ENCODE measurements at regions not wholly inside any gene's neighbourhood (a gene's known extent, or its start where the extent isn't known, plus 50 kb on each side); places are given as distances from the start of the nearest gene placed in this dataset.
"Not testable (repeated sequence)": the region's sequence is repeated elsewhere in the genome, so short reads cannot be mapped to it uniquely, and the experiment has no call there.

- no peak for DNase-seq
Measured at GRCh38 chr5:24264547-24264946, 380.2 kb downstream of the CDH10 start.

DNA sequence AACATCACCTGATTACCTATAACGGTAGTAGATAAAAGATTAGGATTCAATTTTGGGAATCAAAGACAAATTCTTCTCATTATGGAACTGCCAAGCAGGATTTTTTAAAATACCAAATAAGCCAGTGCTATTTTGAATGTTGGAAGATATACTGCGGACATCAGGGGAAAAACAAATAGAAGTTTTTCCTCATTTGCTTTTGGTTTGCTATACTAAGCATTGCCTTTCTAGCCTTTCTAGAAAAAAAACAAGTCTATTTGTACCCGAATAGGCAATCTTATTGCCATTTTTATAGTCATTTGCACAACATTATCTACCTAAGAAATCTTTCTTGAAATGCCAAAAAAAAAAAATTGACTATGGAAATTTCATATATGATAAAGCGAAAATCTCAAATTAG is 379.5 kb downstream of the CDH10 start:
- DNase-seq: no peak

GRCh38 chr5:24268482-24269056 is 376.2 kb downstream of the CDH10 start:
- DNase-seq: no peak

- not testable (repeated sequence) for DNase-seq
Measured at GRCh38 chr5:24271702-24272118, 373.1 kb downstream of the CDH10 start.

GRCh38 chr5:24272741-24273140 is 372.0 kb downstream of the CDH10 start:
- no peak for DNase-seq

DNA sequence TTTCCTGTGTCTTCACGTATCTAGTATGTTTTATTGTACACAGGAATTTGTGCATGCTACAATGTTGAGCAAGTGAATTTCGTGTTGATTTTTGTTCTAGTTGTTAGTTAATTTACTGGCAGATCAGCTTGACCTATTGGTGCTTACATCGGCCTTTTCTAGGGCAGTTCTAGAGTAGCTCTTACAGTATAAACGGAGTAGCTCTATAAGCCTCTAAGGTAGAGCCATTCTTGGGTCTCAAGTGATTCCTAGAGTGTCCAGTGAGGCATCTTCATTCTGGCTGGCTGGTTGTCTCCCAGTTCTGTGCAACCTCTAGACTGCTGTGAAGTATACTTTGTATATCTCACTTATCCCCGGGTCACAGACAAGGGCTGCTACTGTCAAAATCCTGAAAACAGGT is 364.6 kb downstream of the CDH10 start:
- no peak for DNase-seq

- DNase-seq: no peak
Measured at GRCh38 chr5:24281818-24282217, 363.0 kb downstream of the CDH10 start.

GRCh38 chr5:24289582-24290335 is 355.0 kb downstream of the CDH10 start:
- DNase-seq: no peak

DNA sequence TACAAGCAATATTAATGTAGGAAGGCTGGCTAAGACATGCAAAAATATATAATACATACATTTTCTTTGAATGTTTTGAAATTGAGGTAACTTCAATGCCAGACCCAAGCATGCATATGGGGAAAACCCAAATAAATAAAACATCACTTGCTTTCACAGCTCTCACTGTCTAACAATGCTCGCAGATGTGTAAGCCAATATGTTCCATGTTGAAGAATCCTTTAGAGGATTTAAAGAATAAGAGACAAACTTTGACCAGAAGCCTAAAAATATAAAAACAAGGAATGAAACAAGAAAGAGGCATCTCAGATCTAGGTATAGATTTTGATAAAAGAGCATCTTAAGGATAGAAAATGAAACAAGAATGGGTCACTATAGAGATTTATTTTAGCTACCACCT is 354.2 kb downstream of the CDH10 start:
- DNase-seq: no peak

DNA sequence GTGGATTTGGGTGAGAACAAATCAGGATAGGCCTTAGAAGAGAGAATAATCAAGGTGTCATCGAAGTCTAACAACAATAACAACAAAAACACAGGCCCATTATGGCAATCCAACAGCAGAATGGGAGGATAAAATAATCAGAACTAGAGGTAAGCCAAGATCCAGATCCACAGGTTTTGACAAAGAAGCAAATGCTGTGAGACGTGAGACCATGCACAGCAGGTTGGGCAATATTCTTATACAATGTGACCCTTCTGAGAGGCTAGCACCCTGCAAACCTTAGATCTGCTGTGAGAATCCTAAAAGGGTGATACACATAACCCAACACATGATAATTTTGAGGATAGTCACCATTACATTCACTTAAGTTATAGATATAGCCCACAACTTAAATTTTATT is 352.9 kb downstream of the CDH10 start:
- no peak for DNase-seq

- DNase-seq: no peak
Measured at GRCh38 chr5:24294333-24294732, 350.4 kb downstream of the CDH10 start.

GRCh38 chr5:24314106-24314505 is 330.7 kb downstream of the CDH10 start:
- DNase-seq: no peak

GRCh38 chr5:24320643-24321042 is 324.1 kb downstream of the CDH10 start:
- no peak for DNase-seq

DNA sequence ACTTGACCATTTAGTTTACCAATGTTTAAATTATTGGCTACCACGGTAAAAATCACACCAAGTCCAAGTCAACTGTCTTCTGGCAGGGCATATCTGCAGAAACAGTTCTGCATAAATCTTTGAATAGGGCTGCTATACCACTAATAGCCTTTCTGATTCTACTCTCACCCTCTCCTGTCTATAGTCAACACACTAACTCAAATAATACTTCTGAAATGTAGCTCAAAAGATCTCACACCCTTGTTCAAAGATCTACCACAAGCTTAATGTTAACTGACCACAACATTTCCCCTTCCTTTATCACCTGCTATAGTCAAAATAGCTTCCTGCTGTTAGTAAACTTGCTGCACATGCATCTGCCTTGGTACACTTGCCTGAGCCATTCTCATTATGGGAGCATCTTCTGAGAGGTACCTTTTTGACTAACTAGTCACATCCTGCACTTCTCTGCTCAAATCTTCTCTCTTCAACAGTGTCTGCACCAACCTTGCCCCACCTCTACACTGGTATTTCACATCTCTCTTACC is 319.4 kb downstream of the CDH10 start:
- no peak for DNase-seq

DNA sequence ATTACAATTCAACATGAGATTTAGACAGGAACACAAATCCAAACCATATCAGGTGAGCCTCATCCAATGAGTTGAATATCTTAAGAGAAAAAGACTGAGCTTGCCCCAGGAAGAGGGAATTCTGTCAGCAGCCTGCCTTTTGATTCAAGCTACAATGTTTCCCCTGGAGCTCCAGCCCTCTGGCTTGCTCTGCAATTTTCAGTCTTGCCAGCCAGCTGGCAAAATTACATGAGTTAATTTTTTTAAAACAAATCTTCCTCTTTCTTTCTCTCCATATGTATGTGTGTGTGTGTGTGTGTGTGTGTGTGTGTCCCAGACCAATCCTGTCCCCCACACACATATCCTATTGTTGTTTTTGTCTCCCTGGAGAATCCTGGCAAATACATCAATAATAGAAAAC is 313.2 kb downstream of the CDH10 start:
- DNase-seq: no peak

DNA sequence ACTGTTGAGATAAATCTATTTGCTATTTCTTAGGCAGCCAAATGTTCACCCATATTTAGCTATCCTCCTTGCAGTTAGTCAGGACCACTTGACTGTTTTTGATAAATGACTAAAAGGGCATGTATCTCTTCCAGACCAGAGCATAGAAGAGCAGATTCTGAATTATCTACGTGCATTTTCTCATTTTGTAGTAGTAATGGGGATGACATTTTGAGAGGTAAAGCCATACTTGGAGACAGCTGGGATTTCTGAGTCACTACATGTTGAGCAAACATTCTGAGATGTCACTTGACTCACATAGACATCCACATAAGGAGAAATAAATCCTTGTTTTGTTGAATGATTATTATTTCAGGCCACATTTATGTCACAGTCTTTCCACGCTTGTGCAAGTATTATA is 297.6 kb downstream of the CDH10 start:
- DNase-seq: no peak

- DNase-seq: no peak
Measured at GRCh38 chr5:24351285-24351684, 293.5 kb downstream of the CDH10 start.

- DNase-seq: no peak
Measured at GRCh38 chr5:24353016-24353415, 291.8 kb downstream of the CDH10 start.

DNA sequence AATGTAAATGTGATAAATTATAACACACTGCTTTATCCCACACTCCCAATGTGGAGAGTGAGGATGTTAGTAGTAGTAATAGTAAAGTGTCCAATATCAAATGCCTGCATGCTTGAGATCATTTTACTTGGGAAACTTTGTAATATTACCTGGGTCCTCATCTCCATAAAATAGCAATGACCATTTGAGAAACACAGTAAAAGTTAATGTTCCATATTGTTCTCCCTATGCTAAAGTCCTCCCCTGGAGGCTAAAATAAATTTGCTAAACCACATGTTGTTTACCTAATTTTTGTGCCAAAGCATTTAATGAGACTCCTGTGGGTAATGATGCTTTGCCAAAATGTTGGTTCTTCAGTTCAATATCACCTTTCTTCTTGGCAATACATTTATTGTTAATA is 291.2 kb downstream of the CDH10 start:
- no peak for DNase-seq

DNA sequence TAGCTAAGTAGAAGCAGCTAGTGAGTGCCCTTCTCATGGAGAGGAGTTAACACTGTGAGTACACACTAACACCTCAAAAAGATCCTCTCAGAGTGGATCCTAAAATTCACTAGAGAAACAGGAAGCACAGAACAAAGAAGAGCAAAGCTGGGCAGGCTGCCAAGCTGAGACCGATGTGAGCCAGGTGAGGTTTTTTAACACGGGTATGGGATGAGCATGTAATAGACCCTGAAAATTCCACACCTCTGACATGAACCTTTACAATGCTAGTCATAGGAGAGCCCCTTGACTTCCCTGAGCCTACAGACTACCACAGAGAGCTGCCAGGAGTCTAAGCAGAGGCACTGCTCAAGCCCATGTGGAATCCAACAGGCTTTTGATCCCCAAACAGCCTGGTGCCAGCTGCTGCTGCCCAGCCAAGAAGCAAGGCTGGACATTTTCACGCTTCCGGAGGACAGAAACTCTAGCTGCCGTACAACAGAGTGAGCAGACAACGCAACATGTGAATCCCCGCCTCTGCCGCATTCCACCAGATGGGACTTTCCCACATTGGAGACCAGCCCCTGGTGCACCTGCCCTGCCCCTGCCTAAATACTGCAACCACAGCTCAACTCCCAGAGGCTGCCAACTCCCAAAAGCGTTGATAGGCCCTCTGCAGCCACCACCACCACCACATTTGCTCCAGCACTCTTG is 280.8 kb downstream of the CDH10 start:
- peak in 1 of 2 donors; percentile 2 for DNase-seq

DNA sequence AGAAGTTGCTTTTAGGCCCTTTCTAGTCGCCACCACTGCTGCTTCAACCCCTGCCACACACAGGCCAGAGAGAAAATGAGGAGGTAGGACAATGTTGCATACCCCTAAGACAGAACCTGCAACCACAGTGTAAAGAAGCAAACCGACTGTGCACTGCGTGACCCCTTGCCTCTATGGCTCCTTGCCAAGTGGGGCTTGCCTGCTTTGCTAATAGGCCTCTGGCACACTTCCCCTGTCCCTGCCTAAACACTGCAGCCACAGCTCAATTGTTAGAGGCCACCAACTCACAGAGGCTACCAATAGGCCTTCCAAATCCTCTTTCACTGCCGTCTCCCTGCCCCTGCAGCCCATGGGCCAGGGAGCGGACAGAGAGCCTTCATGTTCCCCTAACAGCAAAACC is 280.1 kb downstream of the CDH10 start:
- DNase-seq: peak in 1 of 2 donors; percentile 5

GRCh38 chr5:24365406-24365805 is 279.4 kb downstream of the CDH10 start:
- no peak for DNase-seq

- DNase-seq: no peak
Measured at GRCh38 chr5:24367216-24367615, 277.6 kb downstream of the CDH10 start.
